GM23338 (cell line): ENCODE measurements at regions not wholly inside any gene's neighbourhood (a gene's known extent, or its start where the extent isn't known, plus 50 kb on each side); places are given as distances from the start of the nearest gene placed in this dataset.

Source experiments
- ATAC-seq: fragments of 200-7000 bp; cut with Tn5 transposase; 3 replicates; pipeline ENCODE4 v1.9.1; 2020
- DNase-seq: peaks from one replicate; pipeline ENCODE4 v3.0.0-alpha.2; 2015; ENCODE audit warnings: low spot score
- H2AFZ ChIP-seq: fragments of 200-600 bp; sonication (generic); 2 replicates; pipeline ENCODE4 v1.8.0; 2016; ENCODE audit warnings: antibody characterized with exemption, mild to moderate bottlenecking, moderate library complexity
- H3F3A ChIP-seq: fragments of 200-600 bp; sonication (generic); replicated peaks from 2 replicates; pipeline ENCODE4 v1.8.0; 2017; ENCODE audit warnings: antibody characterized with exemption, mixed run types, low read depth
- H3K27ac ChIP-seq: fragments of 200-600 bp; sonication (generic); 2 replicates; pipeline ENCODE4 v1.6.1; 2016; ENCODE audit warnings: low read depth
- H3K27me3 ChIP-seq: fragments of 200-600 bp; sonication (generic); 2 replicates; pipeline ENCODE4 v1.8.0; 2016; ENCODE audit warnings: mild to moderate bottlenecking, mixed run types, moderate library complexity; ENCODE audit not compliant: insufficient read depth
- H3K36me3 ChIP-seq: fragments of 200-600 bp; sonication (generic); 2 replicates; pipeline ENCODE4 v1.8.0; 2016; ENCODE audit warnings: mild to moderate bottlenecking; ENCODE audit not compliant: insufficient read depth
- H3K4me1 ChIP-seq: fragments of 200-600 bp; sonication (generic); 2 replicates; pipeline ENCODE4 v1.8.0; 2016; ENCODE audit warnings: mild to moderate bottlenecking, moderate library complexity; ENCODE audit not compliant: insufficient read depth
- H3K4me2 ChIP-seq: fragments of 200-600 bp; sonication (generic); 2 replicates; pipeline ENCODE4 v1.7.1; 2017; ENCODE audit warnings: mixed run types
- H3K4me3 ChIP-seq: fragments of 200-600 bp; sonication (generic); 2 replicates; pipeline ENCODE4 v1.6.1; 2016; ENCODE audit warnings: mixed run types
- H3K79me2 ChIP-seq: fragments of 200-600 bp; sonication (generic); replicated peaks from 2 replicates; pipeline ENCODE4 v1.8.0; 2017; ENCODE audit warnings: mild to moderate bottlenecking; ENCODE audit not compliant: insufficient read depth
- H3K9me2 ChIP-seq: fragments of 200-600 bp; sonication (generic); 2 replicates; pipeline ENCODE4 v1.8.0; 2017; ENCODE audit not compliant: insufficient read depth
- H4K20me1 ChIP-seq: fragments of 200-600 bp; sonication (generic); replicated peaks from 2 replicates; pipeline ENCODE4 v1.8.0; 2017; ENCODE audit warnings: mild to moderate bottlenecking; ENCODE audit not compliant: insufficient read depth
- H3K27ac Mint-ChIP-seq: 2 replicates; pipeline ENCODE4 v1.8.0; 2020; ENCODE audit warnings: inconsistent platforms, mild to moderate bottlenecking, moderate library complexity, mixed read lengths
- H3K27me3 Mint-ChIP-seq: 3 replicates; pipeline ENCODE4 v1.8.0; 2022; ENCODE audit warnings: low read depth, mild to moderate bottlenecking, moderate library complexity, mixed read lengths, inconsistent platforms; ENCODE audit not compliant: insufficient read depth, poor library complexity
- H3K36me3 Mint-ChIP-seq: 3 replicates; pipeline ENCODE4 v1.8.0; 2021; ENCODE audit warnings: low read depth, mild to moderate bottlenecking, inconsistent platforms, moderate library complexity, mixed read lengths
- H3K4me1 Mint-ChIP-seq: 3 replicates; pipeline ENCODE4 v1.8.0; 2020; ENCODE audit warnings: mild to moderate bottlenecking, inconsistent platforms, mixed read lengths
- H3K4me3 Mint-ChIP-seq: 3 replicates; pipeline ENCODE4 v1.8.0; 2021; ENCODE audit warnings: moderate library complexity, mild to moderate bottlenecking, inconsistent platforms, mixed read lengths
- H3K9me3 Mint-ChIP-seq: 3 replicates; pipeline ENCODE4 v1.8.0; 2020; ENCODE audit warnings: moderate library complexity, mild to moderate bottlenecking, inconsistent platforms, mixed read lengths
- CREB1 ChIP-seq: fragments of 250-450 bp; sonication (Bioruptor Pico); IDR thresholded peaks from 2 replicates; pipeline ENCODE4 v1.5.0; 2020; ENCODE audit warnings: low read depth, mild to moderate bottlenecking, moderate library complexity
- EZH2 ChIP-seq: fragments of 200-600 bp; sonication (generic); IDR thresholded peaks from one replicate; pipeline ENCODE4 v1.8.0; 2017; ENCODE audit warnings: antibody characterized with exemption, mild to moderate bottlenecking, low read depth; ENCODE audit not compliant: unreplicated experiment
- EZH2phosphoT487 ChIP-seq: fragments of 200-600 bp; sonication (generic); IDR thresholded peaks from one replicate; pipeline ENCODE4 v1.8.1; 2018; ENCODE audit warnings: antibody characterized with exemption; ENCODE audit not compliant: unreplicated experiment
- JUNB ChIP-seq: IDR thresholded peaks from one replicate; pipeline ENCODE4 v1.6.1; 2016; ENCODE audit warnings: antibody characterized with exemption; ENCODE audit not compliant: unreplicated experiment
- NANOG ChIP-seq: IDR thresholded peaks from 2 replicates; pipeline ENCODE4 v1.6.1; 2016; ENCODE audit warnings: antibody characterized with exemption, borderline replicate concordance
- POLR2AphosphoS5 ChIP-seq: IDR thresholded peaks from 2 replicates; pipeline ENCODE4 v1.6.1; 2016; ENCODE audit warnings: antibody characterized with exemption, low read depth
- REST ChIP-seq: IDR thresholded peaks from one replicate; pipeline ENCODE4 v1.6.1; 2018; ENCODE audit warnings: antibody characterized with exemption; ENCODE audit not compliant: unreplicated experiment
- STAT1 ChIP-seq: IDR thresholded peaks from one replicate; pipeline ENCODE4 v1.6.1; 2016; ENCODE audit warnings: antibody characterized with exemption; ENCODE audit not compliant: unreplicated experiment
- ZNF114 ChIP-seq: fragments of 250-450 bp; sonication (Bioruptor Pico); IDR thresholded peaks from 2 replicates; pipeline ENCODE4 v1.5.0; 2020; ENCODE audit warnings: mild to moderate bottlenecking, moderate library complexity
- ZNF331 ChIP-seq: fragments of 250-450 bp; sonication (Bioruptor Pico); IDR thresholded peaks from 2 replicates; pipeline ENCODE4 v1.5.0; 2020; ENCODE audit warnings: low read depth, mild to moderate bottlenecking, moderate library complexity
- ZNF462 ChIP-seq: fragments of 250-450 bp; sonication (Bioruptor Pico); IDR thresholded peaks from 2 replicates; pipeline ENCODE4 v1.5.0; 2020; ENCODE audit warnings: mild to moderate bottlenecking, moderate library complexity
- TF ChIP-seq, protein P1 (sequence below): IDR thresholded peaks from 2 replicates; pipeline ENCODE4 v1.6.1; 2016; ENCODE audit warnings: antibody characterized with exemption
- TF ChIP-seq, protein P2 (sequence below), 2 experiments: fragments of 200-600 bp in 1 of 2; sonication (generic) in 1 of 2; conservative IDR thresholded peaks; 2 replicates each; pipeline versions ENCODE4 v1.5.1 to v1.6.1; 2016 to 2017; ENCODE audit warnings: antibody characterized with exemption in 2 of 2, low read depth in 2 of 2, mild to moderate bottlenecking in 2 of 2, moderate library complexity in 1 of 2

DNA sequence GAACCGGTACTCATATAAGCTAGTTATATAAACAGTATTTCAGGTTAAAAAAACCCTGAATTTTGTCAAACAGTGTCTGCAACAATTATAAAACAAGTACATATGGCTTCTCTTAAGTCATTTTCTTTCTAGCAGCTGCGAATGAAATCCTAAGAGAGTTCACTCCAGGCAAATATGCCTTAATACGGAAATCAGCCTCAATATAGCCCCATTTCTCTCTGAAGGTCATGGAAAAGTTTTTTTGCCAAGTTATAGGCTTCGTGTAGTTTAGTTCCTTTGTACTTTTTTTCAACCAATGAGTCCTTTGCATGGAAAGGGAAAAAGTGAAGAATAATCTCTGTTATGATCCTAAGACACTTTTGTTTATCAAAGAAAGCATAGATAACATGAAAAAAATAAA, 848.0 kb upstream of the ACO1 start:
- Histone ChIP-seq H3K4me1 (no peaks in the 10 kb centered on the region; the same call in 1 of the 2 replicates), H2AFZ (no peak overlapping the region), H3K27me3 (no peaks in the 10 kb centered on the region), H3K27ac (no peak overlapping the region), H3F3A (no peaks in the 10 kb centered on the region), H3K4me3 (no peak overlapping the region), H3K79me2 (no peaks in the 10 kb centered on the region), H3K4me2 (no peak overlapping the region), H4K20me1 (no peaks in the 10 kb centered on the region), H3K36me3 (no peaks in the 10 kb centered on the region), H3K9me2 (peaks cover 3% of the 10 kb centered on the region; the same call in 1 of the 2 replicates)
- H3K27ac Mint-ChIP-seq = no peak overlapping the region
- H3K4me3 Mint-ChIP-seq = no peak overlapping the region
- no peak for ATAC-seq
- H3K4me1 Mint-ChIP-seq = no peaks in the 10 kb centered on the region; the same call in 2 of the 3 replicates
- no peaks in the 10 kb centered on the region for H3K36me3 Mint-ChIP-seq
- H3K27me3 Mint-ChIP-seq = no peaks in the 10 kb centered on the region
- H3K9me3 Mint-ChIP-seq = no peaks in the 10 kb centered on the region
- TF ChIP-seq EZH2 (no peak), EZH2phosphoT487 (no peak), ZNF331 (CRISPR knock-in tag) (no peak), CREB1 (no peak), ZNF462 (CRISPR knock-in tag) (no peak), JUNB (no peak), NANOG (no peak), ZNF114 (CRISPR knock-in tag) (no peak), POLR2AphosphoS5 (no peak), STAT1 (no peak), REST (no peak)
- TF ChIP-seq, protein P1, sequence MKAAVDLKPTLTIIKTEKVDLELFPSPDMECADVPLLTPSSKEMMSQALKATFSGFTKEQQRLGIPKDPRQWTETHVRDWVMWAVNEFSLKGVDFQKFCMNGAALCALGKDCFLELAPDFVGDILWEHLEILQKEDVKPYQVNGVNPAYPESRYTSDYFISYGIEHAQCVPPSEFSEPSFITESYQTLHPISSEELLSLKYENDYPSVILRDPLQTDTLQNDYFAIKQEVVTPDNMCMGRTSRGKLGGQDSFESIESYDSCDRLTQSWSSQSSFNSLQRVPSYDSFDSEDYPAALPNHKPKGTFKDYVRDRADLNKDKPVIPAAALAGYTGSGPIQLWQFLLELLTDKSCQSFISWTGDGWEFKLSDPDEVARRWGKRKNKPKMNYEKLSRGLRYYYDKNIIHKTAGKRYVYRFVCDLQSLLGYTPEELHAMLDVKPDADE = no peak
- TF ChIP-seq, protein P2, sequence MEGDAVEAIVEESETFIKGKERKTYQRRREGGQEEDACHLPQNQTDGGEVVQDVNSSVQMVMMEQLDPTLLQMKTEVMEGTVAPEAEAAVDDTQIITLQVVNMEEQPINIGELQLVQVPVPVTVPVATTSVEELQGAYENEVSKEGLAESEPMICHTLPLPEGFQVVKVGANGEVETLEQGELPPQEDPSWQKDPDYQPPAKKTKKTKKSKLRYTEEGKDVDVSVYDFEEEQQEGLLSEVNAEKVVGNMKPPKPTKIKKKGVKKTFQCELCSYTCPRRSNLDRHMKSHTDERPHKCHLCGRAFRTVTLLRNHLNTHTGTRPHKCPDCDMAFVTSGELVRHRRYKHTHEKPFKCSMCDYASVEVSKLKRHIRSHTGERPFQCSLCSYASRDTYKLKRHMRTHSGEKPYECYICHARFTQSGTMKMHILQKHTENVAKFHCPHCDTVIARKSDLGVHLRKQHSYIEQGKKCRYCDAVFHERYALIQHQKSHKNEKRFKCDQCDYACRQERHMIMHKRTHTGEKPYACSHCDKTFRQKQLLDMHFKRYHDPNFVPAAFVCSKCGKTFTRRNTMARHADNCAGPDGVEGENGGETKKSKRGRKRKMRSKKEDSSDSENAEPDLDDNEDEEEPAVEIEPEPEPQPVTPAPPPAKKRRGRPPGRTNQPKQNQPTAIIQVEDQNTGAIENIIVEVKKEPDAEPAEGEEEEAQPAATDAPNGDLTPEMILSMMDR (conservative IDR thresholded peaks at IDR 0.05; ENCODE audit: low read depth in 2 of 2) = no peak
- DNase-seq = no peak
